DND-41 (cell line): ENCODE measurements at regions not wholly inside any gene's neighbourhood (a gene's known extent, or its start where the extent isn't known, plus 50 kb on each side); places are given as distances from the start of the nearest gene placed in this dataset.

Experiments
- ATAC-seq: fragments of 200-7000 bp; cut with Tn5 transposase; 3 replicates; pipeline ENCODE4 v1.9.1; 2021; ENCODE audit warnings: low read depth; ENCODE audit not compliant: insufficient read depth
- DNase-seq: peaks from one replicate; pipeline ENCODE4 v3.0.0-alpha.2; 2020
- H2AFZ ChIP-seq: 2 replicates; pipeline ENCODE4 v1.6.0; 2012; ENCODE audit warnings: low read depth, low read length
- H3K27ac ChIP-seq: 2 replicates; pipeline ENCODE4 v1.5.1; 2012; ENCODE audit warnings: low read length, inconsistent platforms
- H3K27me3 ChIP-seq: fragments of 200-600 bp; sonication (generic); 2 replicates; pipeline ENCODE4 v1.6.0; 2012; ENCODE audit warnings: low read length, mild to moderate bottlenecking, inconsistent platforms; ENCODE audit not compliant: insufficient read depth, poor library complexity
- H3K36me3 ChIP-seq: 2 replicates; pipeline ENCODE4 v1.5.1; 2012; ENCODE audit warnings: low read length, inconsistent platforms; ENCODE audit not compliant: insufficient read depth
- H3K4me1 ChIP-seq: 2 replicates; pipeline ENCODE4 v1.5.1; 2012; ENCODE audit warnings: mild to moderate bottlenecking, low read length; ENCODE audit not compliant: insufficient read depth
- H3K4me2 ChIP-seq: 2 replicates; pipeline ENCODE4 v1.6.0; 2012; ENCODE audit warnings: mild to moderate bottlenecking, moderate library complexity, low read length, inconsistent platforms; ENCODE audit not compliant: insufficient read depth
- H3K4me3 ChIP-seq, 2 experiments: fragments of 200-600 bp in 1 of 2; shearing (Covaris generic) in 1 of 2; 2 replicates each; pipeline ENCODE4 v1.5.1; 2012 to 2016; ENCODE audit warnings: inconsistent platforms in 2 of 2, low read length in 2 of 2, mild to moderate bottlenecking in 2 of 2, low read depth in 1 of 2, moderate library complexity in 1 of 2
- H3K79me2 ChIP-seq: 2 replicates; pipeline ENCODE4 v1.6.0; 2012; ENCODE audit warnings: low read length, inconsistent platforms; ENCODE audit not compliant: insufficient read depth
- H3K9ac ChIP-seq: 2 replicates; pipeline ENCODE4 v1.6.0; 2012; ENCODE audit warnings: low read depth, mild to moderate bottlenecking, inconsistent platforms, low read length, moderate library complexity
- H3K9me3 ChIP-seq: 2 replicates; pipeline ENCODE4 v1.5.1; 2012; ENCODE audit warnings: low read length, moderate library complexity, mild to moderate bottlenecking, inconsistent platforms; ENCODE audit not compliant: insufficient read depth, severe bottlenecking
- H4K20me1 ChIP-seq: 2 replicates; pipeline ENCODE4 v1.6.0; 2012; ENCODE audit warnings: low read length; ENCODE audit not compliant: insufficient read depth
- EZH2 ChIP-seq: IDR thresholded peaks from 3 replicates; pipeline ENCODE4 v1.6.1; 2012; ENCODE audit warnings: borderline replicate concordance, low read depth, mild to moderate bottlenecking, moderate library complexity, low read length, inconsistent platforms; ENCODE audit not compliant: severe bottlenecking
- TF ChIP-seq, protein P1 (sequence below): IDR thresholded peaks from 2 replicates; pipeline ENCODE4 v1.5.1; 2012; ENCODE audit warnings: borderline replicate concordance, low read length, moderate library complexity, mild to moderate bottlenecking; ENCODE audit not compliant: poor library complexity, severe bottlenecking; ENCODE audit errors: extremely low read depth

GRCh38 chr11:88448131-88448670 lies 110.7 kb upstream of the CTSC start:
- no peak overlapping the region for H3K4me2 ChIP-seq
- no peaks in the 10 kb centered on the region for H4K20me1 ChIP-seq
- no peak for TF ChIP-seq EZH2
- TF ChIP-seq, protein P1, sequence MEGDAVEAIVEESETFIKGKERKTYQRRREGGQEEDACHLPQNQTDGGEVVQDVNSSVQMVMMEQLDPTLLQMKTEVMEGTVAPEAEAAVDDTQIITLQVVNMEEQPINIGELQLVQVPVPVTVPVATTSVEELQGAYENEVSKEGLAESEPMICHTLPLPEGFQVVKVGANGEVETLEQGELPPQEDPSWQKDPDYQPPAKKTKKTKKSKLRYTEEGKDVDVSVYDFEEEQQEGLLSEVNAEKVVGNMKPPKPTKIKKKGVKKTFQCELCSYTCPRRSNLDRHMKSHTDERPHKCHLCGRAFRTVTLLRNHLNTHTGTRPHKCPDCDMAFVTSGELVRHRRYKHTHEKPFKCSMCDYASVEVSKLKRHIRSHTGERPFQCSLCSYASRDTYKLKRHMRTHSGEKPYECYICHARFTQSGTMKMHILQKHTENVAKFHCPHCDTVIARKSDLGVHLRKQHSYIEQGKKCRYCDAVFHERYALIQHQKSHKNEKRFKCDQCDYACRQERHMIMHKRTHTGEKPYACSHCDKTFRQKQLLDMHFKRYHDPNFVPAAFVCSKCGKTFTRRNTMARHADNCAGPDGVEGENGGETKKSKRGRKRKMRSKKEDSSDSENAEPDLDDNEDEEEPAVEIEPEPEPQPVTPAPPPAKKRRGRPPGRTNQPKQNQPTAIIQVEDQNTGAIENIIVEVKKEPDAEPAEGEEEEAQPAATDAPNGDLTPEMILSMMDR, result no peak
- no peaks in the 10 kb centered on the region for H3K9me3 ChIP-seq
- no peaks in the 10 kb centered on the region for H3K36me3 ChIP-seq
- no peak overlapping the region for H3K9ac ChIP-seq
- H3K4me1 ChIP-seq, result no peaks in the 10 kb centered on the region
- DNase-seq, result no peak
- H2AFZ ChIP-seq, result no peak overlapping the region
- H3K79me2 ChIP-seq, result no peaks in the 10 kb centered on the region
- H3K27ac ChIP-seq, result no peak overlapping the region
- no peak for ATAC-seq
- no peak overlapping the region for H3K4me3 ChIP-seq
- H3K27me3 ChIP-seq, result no peaks in the 10 kb centered on the region

DNA sequence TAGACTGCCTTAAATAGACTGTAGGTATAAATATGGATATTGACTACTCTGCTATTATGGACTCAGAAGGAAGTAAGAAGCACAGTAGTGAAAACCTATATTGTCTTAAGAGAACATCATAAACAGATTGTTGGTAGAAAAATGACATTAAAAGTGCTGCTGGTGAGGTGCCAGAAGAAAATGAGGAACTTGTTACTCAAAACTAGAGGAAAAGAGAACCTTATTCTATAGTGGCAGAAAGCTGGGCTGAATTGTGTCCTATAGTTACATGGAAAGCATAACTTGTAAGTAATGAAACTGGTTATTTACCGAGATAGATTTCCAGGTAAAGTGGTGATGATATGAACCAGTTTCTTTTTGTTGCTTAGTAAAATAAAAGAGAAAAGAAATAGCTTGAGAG lies 109.7 kb upstream of the CTSC start:
- no peaks in the 10 kb centered on the region for H4K20me1 ChIP-seq
- H3K36me3 ChIP-seq, result no peaks in the 10 kb centered on the region
- H3K4me2 ChIP-seq, result no peak overlapping the region
- no peaks in the 10 kb centered on the region for H3K4me1 ChIP-seq
- 0 out of 2 replicates have a peak overlapping the region, but pooled peaks have one; percentile 14 for H2AFZ ChIP-seq
- H3K79me2 ChIP-seq, result no peaks in the 10 kb centered on the region
- ATAC-seq (no peak), DNase-seq (no peak)
- no peaks in the 10 kb centered on the region for H3K9me3 ChIP-seq
- no peaks in the 10 kb centered on the region for H3K27me3 ChIP-seq
- no peak overlapping the region for H3K27ac ChIP-seq
- H3K9ac ChIP-seq, result no peak overlapping the region
- no peak overlapping the region for H3K4me3 ChIP-seq
- TF ChIP-seq, protein P1, result no peak
- TF ChIP-seq EZH2, result no peak

GRCh38 chr11:88439356-88439755 lies 101.8 kb upstream of the CTSC start:
- H3K36me3 ChIP-seq, result no peaks in the 10 kb centered on the region

More at GRCh38 chr11:88439356-88439755, 101.8 kb upstream of the CTSC start:
- Histone ChIP-seq H3K27ac (no peak overlapping the region), H3K9ac (no peak overlapping the region), H2AFZ (no peak overlapping the region), H3K4me3 (no peak overlapping the region), H3K4me2 (no peak overlapping the region), H3K79me2 (no peaks in the 10 kb centered on the region), H3K27me3 (no peaks in the 10 kb centered on the region), H3K9me3 (peaks cover 6% of the 10 kb centered on the region), H3K4me1 (no peaks in the 10 kb centered on the region), H4K20me1 (no peaks in the 10 kb centered on the region)
- ATAC-seq, result no peak
- TF ChIP-seq EZH2, result no peak
- TF ChIP-seq, protein P1, result no peak
- no peak for DNase-seq
